K562 (cell line): ENCODE measurements at regions not wholly inside any gene's neighbourhood (a gene's known extent, or its start where the extent isn't known, plus 50 kb on each side); places are given as distances from the start of the nearest gene placed in this dataset.

Experiments
- ATAC-seq: fragments of 200-7000 bp; cut with Tn5 transposase; 3 replicates; pipeline ENCODE4 v1.9.1; 2020; ENCODE audit warnings: moderate library complexity
- BruUV-seq: library from RNA; stranded (reverse); fragments of 400-500 nt; replicated peaks from 2 replicates; lab custom pipeline; 2021; lab: Mats Ljungman, UMichigan
- CTCF ChIA-PET: fragments of 300-600 bp; formaldehyde crosslinking; extraction: SDS; loops from one replicate; lab custom pipeline; 2021; ENCODE audit warnings: low intra/inter-chr PET ratio; lab: Yijun Ruan, JAX
- POLR2A ChIA-PET: fragments of 300-600, 350-650 bp; sonication (Branson Sonifier 250); formaldehyde crosslinking; extraction: SDS; loops from one replicate; lab custom pipeline; 2021; ENCODE audit warnings: antibody characterized with exemption, inconsistent platforms; lab: Yijun Ruan, JAX
- DNase-seq, 4 experiments: peaks; one replicate each; pipeline versions ENCODE4 v3.0.0 to v3.0.0-alpha.2; 2011 to 2018; ENCODE audit warnings: low spot score in 3 of 4, mixed read lengths in 3 of 4; ENCODE audit errors: extremely low read depth in 1 of 4
- FAIRE-seq: peaks from 2 replicates; lab custom pipeline; 2011; peaks lifted over from hg19 to GRCh38; lab: Jason Lieb, UNC
- H2AFZ ChIP-seq: 2 replicates; pipeline ENCODE4 v1.6.0; 2011; ENCODE audit warnings: low read depth, low read length, control low read depth, inconsistent platforms
- H3K27ac ChIP-seq: fragments of 200-600 bp; 3 replicates; pipeline ENCODE4 v1.8.0; 2011; ENCODE audit warnings: low read depth, mild to moderate bottlenecking, control low read depth, inconsistent platforms, low read length, moderate library complexity, mixed read lengths; ENCODE audit errors: extremely low read depth
- H3K27me3 ChIP-seq, 2 experiments: fragments of 300-600 bp in 1 of 2; 2 replicates in 1 of 2; 3 replicates in 1 of 2; pipeline versions ENCODE4 v1.6.0 to v1.8.0; 2011; ENCODE audit warnings: inconsistent platforms in 2 of 2, low read length in 2 of 2, mild to moderate bottlenecking in 1 of 2, mixed read lengths in 1 of 2, moderate library complexity in 1 of 2; ENCODE audit not compliant: control insufficient read depth in 2 of 2, insufficient read depth in 2 of 2
- H3K36me3 ChIP-seq: fragments of 300-600 bp; 3 replicates; pipeline ENCODE4 v1.8.0; 2011; ENCODE audit warnings: mild to moderate bottlenecking, low read length, inconsistent platforms; ENCODE audit not compliant: control insufficient read depth, insufficient read depth
- H3K4me1 ChIP-seq, 2 experiments: fragments of 200-600 bp in 1 of 2; replicated peaks in 1 of 2; 2 replicates in 1 of 2; 3 replicates in 1 of 2; pipeline versions ENCODE4 v1.5.1 to v1.8.0; 2011; ENCODE audit warnings: inconsistent platforms in 2 of 2, low read length in 2 of 2, mild to moderate bottlenecking in 1 of 2, mixed read lengths in 1 of 2, moderate library complexity in 1 of 2; ENCODE audit not compliant: control insufficient read depth in 2 of 2, insufficient read depth in 2 of 2
- H3K4me2 ChIP-seq: 2 replicates; pipeline ENCODE4 v1.6.1; 2011; ENCODE audit warnings: low read length, control low read depth, inconsistent platforms, mixed read lengths; ENCODE audit not compliant: insufficient read depth
- H3K4me3 ChIP-seq: fragments of 200-600 bp; sonication (generic), shearing (Covaris generic); 2 replicates; pipeline ENCODE4 v1.5.1; 2016; ENCODE audit warnings: control low read depth, inconsistent platforms
- H3K79me2 ChIP-seq: fragments of 200-600 bp; 3 replicates; pipeline ENCODE4 v1.8.0; 2011; ENCODE audit warnings: low read length, inconsistent platforms; ENCODE audit not compliant: control insufficient read depth, insufficient read depth
- H3K9ac ChIP-seq, 2 experiments: 2 replicates each; pipeline versions ENCODE4 v1.6.0 to v1.6.1; 2011; ENCODE audit warnings: low read depth in 2 of 2, low read length in 2 of 2, control low read depth in 1 of 2, inconsistent platforms in 1 of 2, mild to moderate bottlenecking in 1 of 2, mixed read lengths in 1 of 2; ENCODE audit not compliant: insufficient read depth in 1 of 2
- H3K9me1 ChIP-seq: one replicate; pipeline ENCODE4 v1.6.0; 2011; ENCODE audit warnings: inconsistent platforms, mild to moderate bottlenecking, low read length, moderate library complexity; ENCODE audit not compliant: control insufficient read depth, insufficient read depth
- H3K9me3 ChIP-seq: replicated peaks from 2 replicates; pipeline ENCODE4 v1.5.1; 2011; ENCODE audit warnings: low read depth, low read length, inconsistent platforms; ENCODE audit not compliant: control insufficient read depth, insufficient read depth
- H4K20me1 ChIP-seq: replicated peaks from 2 replicates; pipeline ENCODE4 v1.6.1; 2011; ENCODE audit warnings: low read length, inconsistent platforms, mixed read lengths; ENCODE audit not compliant: control insufficient read depth, insufficient read depth
- CBX8 ChIP-seq: fragments of 200-600 bp; sonication (generic); IDR thresholded peaks from 2 replicates; pipeline ENCODE4 v1.6.1; 2012; ENCODE audit warnings: borderline replicate concordance, mixed run types, low read depth, mild to moderate bottlenecking, moderate library complexity, mixed read lengths, low read length, control low read depth, inconsistent platforms; ENCODE audit not compliant: poor library complexity, severe bottlenecking; ENCODE audit errors: extremely low read depth
- EZH2 ChIP-seq: IDR thresholded peaks from 2 replicates; pipeline ENCODE4 v1.6.1; 2012; ENCODE audit warnings: low read depth, mild to moderate bottlenecking, inconsistent platforms, low read length, borderline replicate concordance
- HES1 ChIP-seq: fragments of 450-650 bp; IDR thresholded peaks from 2 replicates; pipeline ENCODE4 v1.6.1; 2016; ENCODE audit warnings: low read depth, mild to moderate bottlenecking, moderate library complexity
- MAZ ChIP-seq, 2 experiments: fragments of 450-650 bp in 1 of 2; sonication (generic) in 1 of 2; formaldehyde crosslinking; IDR thresholded peaks in 1 of 2; conservative IDR thresholded peaks in 1 of 2; 2 replicates each; pipeline versions ENCODE4 v1.4.0 to v1.5.0; 2020; ENCODE audit warnings: mild to moderate bottlenecking in 1 of 2, missing genetic modification reagents in 1 of 2
- MECOM ChIP-seq: fragments of 250-450 bp; sonication (Bioruptor Pico); IDR thresholded peaks from 2 replicates; pipeline ENCODE4 v1.8.0; 2022; ENCODE audit warnings: inconsistent platforms
- MLX ChIP-seq, 2 experiments: fragments of 450-650 bp in 1 of 2; sonication (generic) in 1 of 2; formaldehyde crosslinking; conservative IDR thresholded peaks; 2 replicates each; pipeline versions ENCODE4 v1.4.0 to v1.8.1; 2020 to 2022; ENCODE audit warnings: mild to moderate bottlenecking in 1 of 2, missing genetic modification reagents in 1 of 2
- MYBL2 ChIP-seq, 2 experiments: fragments of 450-650 bp in 1 of 2; sonication (generic) in 1 of 2; formaldehyde crosslinking in 1 of 2; IDR thresholded peaks; 2 replicates each; pipeline versions ENCODE4 v1.6.1 to v1.8.1; 2017 to 2022; ENCODE audit warnings: borderline replicate concordance in 1 of 2, inconsistent platforms in 1 of 2, low read depth in 1 of 2, mild to moderate bottlenecking in 1 of 2, missing genetic modification reagents in 1 of 2, moderate library complexity in 1 of 2
- NFIC ChIP-seq: fragments of 450-650 bp; IDR thresholded peaks from 2 replicates; pipeline ENCODE4 v1.6.1; 2017; ENCODE audit warnings: mild to moderate bottlenecking, inconsistent platforms
- SAP30 ChIP-seq: fragments of 200-600 bp; sonication (generic); IDR thresholded peaks from 2 replicates; pipeline ENCODE4 v1.6.1; 2012; ENCODE audit warnings: borderline replicate concordance, low read depth, mild to moderate bottlenecking, moderate library complexity, low read length, control low read depth, inconsistent platforms; ENCODE audit not compliant: insufficient read depth, poor library complexity, severe bottlenecking
- USF1 ChIP-seq: sonication (generic); formaldehyde crosslinking; IDR thresholded peaks from 2 replicates; pipeline ENCODE4 v1.9.0; 2022; ENCODE audit warnings: mild to moderate bottlenecking, missing genetic modification reagents
- ZBTB17 ChIP-seq: fragments of 450-650 bp; formaldehyde crosslinking; IDR thresholded peaks from 2 replicates; pipeline ENCODE4 v1.4.0; 2020; ENCODE audit warnings: mild to moderate bottlenecking
- ZFP91 ChIP-seq: sonication (generic); formaldehyde crosslinking; IDR thresholded peaks from 2 replicates; pipeline ENCODE4 v1.8.0; 2022; ENCODE audit warnings: mild to moderate bottlenecking, missing genetic modification reagents
- ZNF699 ChIP-seq: fragments of 250-450 bp; sonication (Bioruptor Pico); IDR thresholded peaks from 2 replicates; pipeline ENCODE4 v1.8.0; 2021; ENCODE audit warnings: mild to moderate bottlenecking, moderate library complexity; ENCODE audit not compliant: insufficient replicate concordance
- in situ Hi-C: fragments of 300-500 bp; cut with MboI; formaldehyde crosslinking; loops from 4 replicates; pipeline ENCODE4 v1.15.0; 2018; ENCODE audit warnings: inconsistent platforms, mixed read lengths
- intact Hi-C: fragments of 100-400 bp; cut with micrococcal nuclease; formaldehyde crosslinking; loops from 2 replicates; pipeline ENCODE4 v1.14.2; 2022

- no peaks in the 10 kb centered on the region for H4K20me1 ChIP-seq
- H3K36me3 ChIP-seq, result no peaks in the 10 kb centered on the region
- ATAC-seq (no peak), DNase-seq (no peak), FAIRE-seq (no peak)
- no peak overlapping the region for H3K4me2 ChIP-seq
- no peak overlapping the region for H2AFZ ChIP-seq
- H3K4me3 ChIP-seq, result no peak overlapping the region
- H3K9ac ChIP-seq, result no peak overlapping the region
- H3K27me3 ChIP-seq, result no peaks in the 10 kb centered on the region
- H3K27ac ChIP-seq, result no peak overlapping the region
- H3K4me1 ChIP-seq, result no peaks in the 10 kb centered on the region
- no peaks in the 10 kb centered on the region for H3K9me3 ChIP-seq
- intact Hi-C loops (no loop called here), in situ Hi-C loops (no loop called here)
- TF ChIP-seq ZFP91 (CRISPR knock-in tag) (no peak), ZBTB17 (CRISPR knock-in tag) (no peak), MAZ (CRISPR knock-in tag; conservative IDR thresholded peaks at IDR 0.05 in 1 of 2, IDR thresholded peaks at IDR 0.05 in 1 of 2) (no peak), CBX8 (no peak), HES1 (no peak), SAP30 (no peak), NFIC (no peak), EZH2 (no peak), MLX (CRISPR knock-in tag; conservative IDR thresholded peaks at IDR 0.05) (no peak), MYBL2 (IDR thresholded peaks at IDR 0.05; ENCODE audit: low read depth) (no peak), MYBL2 (CRISPR knock-in tag; IDR thresholded peaks at IDR 0.05; ENCODE audit: borderline replicate concordance) (no peak), ZNF699 (CRISPR knock-in tag) (no peak), MECOM (no peak), USF1 (no peak)
- BruUV-seq, result no TSS peak
- no peaks in the 10 kb centered on the region for H3K79me2 ChIP-seq
- ChIA-PET CTCF (no interaction called here), POLR2A (no interaction called here)
- H3K9me1 ChIP-seq, result no peaks in the 10 kb centered on the region
Observed at GRCh38 chr9:75612205-75612604, 278.3 kb upstream of the PCSK5 start.
